Prostate gland (tissue), 2 donors: ENCODE measurements at regions not wholly inside any gene's neighbourhood (a gene's known extent, or its start where the extent isn't known, plus 50 kb on each side); places are given as distances from the start of the nearest gene placed in this dataset.

ENCODE experiments used
- DNase-seq: peaks from one replicate; pipeline ENCODE4 v3.0.0-alpha.2; 2019; ENCODE audit warnings: low spot score
- H3K27ac ChIP-seq, 2 donors: fragments of 200-600 bp; sonication (generic); 2 replicates each; pipeline ENCODE4 v1.5.1; 2017 to 2019
- H3K27me3 ChIP-seq: fragments of 200-600 bp; sonication (generic); replicated peaks from 2 replicates; pipeline ENCODE4 v1.5.1; 2019; ENCODE audit not compliant: insufficient read depth
- H3K36me3 ChIP-seq, 2 donors: fragments of 200-600 bp; sonication (generic); 1 replicate in 1 of 2; 2 replicates in 1 of 2; pipeline versions ENCODE4 v1.5.1 to v1.8.1; 2017 to 2019
- H3K4me1 ChIP-seq: fragments of 200-600 bp; sonication (generic); replicated peaks from 2 replicates; pipeline ENCODE4 v1.5.1; 2019
- H3K4me3 ChIP-seq, 2 donors: fragments of 200-600 bp; sonication (generic); 2 replicates each; pipeline ENCODE4 v1.5.1; 2017 to 2019
- H3K9me3 ChIP-seq: fragments of 200-600 bp; sonication (generic); 2 replicates; pipeline ENCODE4 v1.5.1; 2017
- CTCF ChIP-seq, 4 experiments: fragments of 200-600 bp in 2 of 4; fragments of 450-650 bp in 2 of 4; sonication (generic) in 2 of 4; IDR thresholded peaks; 1 replicate in 3 of 4; 2 replicates in 1 of 4; pipeline ENCODE4 v1.5.1; 2016 to 2019; ENCODE audit warnings: antibody characterized with exemption in 4 of 4, mild to moderate bottlenecking in 2 of 4, moderate library complexity in 2 of 4
- POLR2A ChIP-seq: fragments of 450-650 bp; IDR thresholded peaks from one replicate; pipeline ENCODE4 v1.6.1; 2016; ENCODE audit warnings: antibody characterized with exemption, mild to moderate bottlenecking
- POLR2AphosphoS5 ChIP-seq: sonication (generic); formaldehyde crosslinking; IDR thresholded peaks from one replicate; pipeline ENCODE4 v1.6.1; 2017; ENCODE audit warnings: antibody characterized with exemption
- WGBS: methylation state at CpG from one replicate; pipeline ENCODE4 v1.1.5; 2018; 5-methylcytosine and 5-hydroxymethylcytosine counted together
- intact Hi-C: fragments of 100-400 bp; cut with DNase I; formaldehyde crosslinking; loops from one replicate; pipeline ENCODE4 v1.14.2; 2022

- 93% methylated on average over 4 of the region's 4 CpGs for WGBS
- intact Hi-C loops = no loop called here
- Histone ChIP-seq H3K4me3 (no peak overlapping the region), H3K27me3 (no peaks in the 10 kb centered on the region), H3K9me3 (no peaks in the 10 kb centered on the region), H3K4me1 (no peaks in the 10 kb centered on the region), H3K27ac (no peak overlapping the region), H3K36me3 (no peaks in the 10 kb centered on the region)
- TF ChIP-seq POLR2A (no peak), POLR2AphosphoS5 (no peak), CTCF (IDR thresholded peaks at IDR 0.05) (no peak)
- DNase-seq = no peak
Measured at GRCh38 chr14:37698840-37699777, 103.7 kb downstream of the TTC6 start.

- intact Hi-C loops = loop anchor here (10.0 kb wide), 1 partner anchor 167 kb away; no protein-coding TSS in a partner anchor
- Histone ChIP-seq H3K4me1 (peaks cover 2% of the 10 kb centered on the region), H3K27me3 (no peaks in the 10 kb centered on the region), H3K9me3 (no peaks in the 10 kb centered on the region), H3K36me3 (no peaks in the 10 kb centered on the region), H3K4me3 (no peak overlapping the region), H3K27ac (no peak overlapping the region)
- no peak for TF ChIP-seq CTCF (IDR thresholded peaks at IDR 0.05)
- TF ChIP-seq POLR2AphosphoS5 = no peak
- TF ChIP-seq POLR2A = no peak
- no peak for DNase-seq
- 48% methylated on average over 2 of the region's 2 CpGs for WGBS
Measured at GRCh38 chr14:37707716-37708115, 112.3 kb downstream of the TTC6 start.

- no peak overlapping the region for H3K27ac ChIP-seq
- WGBS = 47% methylated on average over 2 of the region's 2 CpGs
- intact Hi-C loops = loop anchor here (10.0 kb wide), 1 partner anchor 166 kb away; no protein-coding TSS in a partner anchor
- no peak for TF ChIP-seq POLR2AphosphoS5
- TF ChIP-seq POLR2A = no peak
- TF ChIP-seq CTCF (IDR thresholded peaks at IDR 0.05) = no peak
- no peaks in the 10 kb centered on the region for H3K36me3 ChIP-seq
- no peak overlapping the region for H3K4me3 ChIP-seq
- H3K4me1 ChIP-seq = peaks cover 2% of the 10 kb centered on the region
- no peak for DNase-seq
- H3K9me3 ChIP-seq = no peaks in the 10 kb centered on the region
- no peaks in the 10 kb centered on the region for H3K27me3 ChIP-seq
Measured at GRCh38 chr14:37708481-37708880, 113.1 kb downstream of the TTC6 start.

GRCh38 chr14:37709419-37710195 is 114.2 kb downstream of the TTC6 start:
- H3K9me3 ChIP-seq = no peaks in the 10 kb centered on the region
- WGBS = 83% methylated on average over 3 of the region's 3 CpGs
- DNase-seq = no peak
- H3K4me3 ChIP-seq = no peak overlapping the region
- peaks cover 2% of the 10 kb centered on the region for H3K4me1 ChIP-seq
- no peaks in the 10 kb centered on the region for H3K27me3 ChIP-seq
- H3K27ac ChIP-seq = no peak overlapping the region
- peak in 2 of 4 experiments; percentile 34 to 56 for TF ChIP-seq CTCF (IDR thresholded peaks at IDR 0.05)
- no peak for TF ChIP-seq POLR2AphosphoS5
- intact Hi-C loops = loop anchor here (10.0 kb wide), 1 partner anchor 165 kb away; no protein-coding TSS in a partner anchor
- H3K36me3 ChIP-seq = no peaks in the 10 kb centered on the region
